Kidney epithelial cell (primary cell): ENCODE measurements at regions not wholly inside any gene's neighbourhood (a gene's known extent, or its start where the extent isn't known, plus 50 kb on each side); places are given as distances from the start of the nearest gene placed in this dataset.
A peak's percentile ranks its signal among the peaks of the same experiment; 100 is the strongest.
"Not testable (repeated sequence)": the region's sequence is repeated elsewhere in the genome, so short reads cannot be mapped to it uniquely, and the experiment has no call there.

Source experiments
- DNase-seq: peaks from one replicate; pipeline ENCODE4 v3.0.0-alpha.2; 2010; ENCODE audit warnings: low read depth
- H3K27me3 ChIP-seq: 2 replicates; pipeline ENCODE4 v1.6.0; 2011; ENCODE audit warnings: low read length; ENCODE audit not compliant: control insufficient read depth, insufficient read depth
- H3K36me3 ChIP-seq: 2 replicates; pipeline ENCODE4 v1.5.1; 2011; ENCODE audit warnings: low read length; ENCODE audit not compliant: control insufficient read depth, insufficient read depth
- H3K4me3 ChIP-seq: 2 replicates; pipeline ENCODE4 v1.5.1; 2011; ENCODE audit warnings: low read depth, mild to moderate bottlenecking, control low read depth, low read length
- TF ChIP-seq, protein P1 (sequence below): IDR thresholded peaks from 2 replicates; pipeline ENCODE4 v1.5.1; 2011; ENCODE audit warnings: mild to moderate bottlenecking, moderate library complexity, low read length, control low read depth, inconsistent platforms; ENCODE audit not compliant: insufficient read depth, poor library complexity, severe bottlenecking

GRCh38 chr10:81594991-81595390 lies 280.0 kb upstream of the NRG3 start:
- TF ChIP-seq, protein P1, sequence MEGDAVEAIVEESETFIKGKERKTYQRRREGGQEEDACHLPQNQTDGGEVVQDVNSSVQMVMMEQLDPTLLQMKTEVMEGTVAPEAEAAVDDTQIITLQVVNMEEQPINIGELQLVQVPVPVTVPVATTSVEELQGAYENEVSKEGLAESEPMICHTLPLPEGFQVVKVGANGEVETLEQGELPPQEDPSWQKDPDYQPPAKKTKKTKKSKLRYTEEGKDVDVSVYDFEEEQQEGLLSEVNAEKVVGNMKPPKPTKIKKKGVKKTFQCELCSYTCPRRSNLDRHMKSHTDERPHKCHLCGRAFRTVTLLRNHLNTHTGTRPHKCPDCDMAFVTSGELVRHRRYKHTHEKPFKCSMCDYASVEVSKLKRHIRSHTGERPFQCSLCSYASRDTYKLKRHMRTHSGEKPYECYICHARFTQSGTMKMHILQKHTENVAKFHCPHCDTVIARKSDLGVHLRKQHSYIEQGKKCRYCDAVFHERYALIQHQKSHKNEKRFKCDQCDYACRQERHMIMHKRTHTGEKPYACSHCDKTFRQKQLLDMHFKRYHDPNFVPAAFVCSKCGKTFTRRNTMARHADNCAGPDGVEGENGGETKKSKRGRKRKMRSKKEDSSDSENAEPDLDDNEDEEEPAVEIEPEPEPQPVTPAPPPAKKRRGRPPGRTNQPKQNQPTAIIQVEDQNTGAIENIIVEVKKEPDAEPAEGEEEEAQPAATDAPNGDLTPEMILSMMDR: no peak
- no peaks in the 10 kb centered on the region for H3K36me3 ChIP-seq
- DNase-seq: no peak
- H3K4me3 ChIP-seq: no peak overlapping the region
- H3K27me3 ChIP-seq: no peaks in the 10 kb centered on the region

DNA sequence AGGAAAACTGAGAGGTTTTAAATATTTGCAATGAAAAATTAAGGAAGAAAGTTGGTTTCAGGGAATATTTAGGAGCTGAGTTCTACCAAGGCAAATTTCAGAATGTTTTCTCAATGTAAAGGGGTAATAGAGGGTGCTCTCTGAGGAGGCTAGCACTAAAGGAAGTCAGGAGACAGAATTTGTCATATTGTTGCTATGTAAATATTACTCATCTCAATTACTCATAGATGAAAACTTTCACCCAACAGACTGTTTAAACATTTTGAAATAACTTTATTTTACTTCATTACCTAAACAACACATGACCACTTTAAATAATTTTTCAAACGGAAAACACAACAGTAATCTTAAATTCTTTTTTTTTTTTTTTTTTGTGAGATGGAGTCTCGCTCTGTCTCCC lies 274.8 kb upstream of the NRG3 start:
- DNase-seq: peak; percentile 41
- Histone ChIP-seq H3K4me3 (no peak overlapping the region), H3K36me3 (no peaks in the 10 kb centered on the region), H3K27me3 (no peaks in the 10 kb centered on the region)
- TF ChIP-seq, protein P1: no peak

- TF ChIP-seq, protein P1: no peak
- Histone ChIP-seq H3K4me3 (no peak overlapping the region), H3K27me3 (no peaks in the 10 kb centered on the region), H3K36me3 (no peaks in the 10 kb centered on the region)
- DNase-seq: peak; percentile 32
Observed at GRCh38 chr10:81603106-81603620, 271.8 kb upstream of the NRG3 start.

DNA sequence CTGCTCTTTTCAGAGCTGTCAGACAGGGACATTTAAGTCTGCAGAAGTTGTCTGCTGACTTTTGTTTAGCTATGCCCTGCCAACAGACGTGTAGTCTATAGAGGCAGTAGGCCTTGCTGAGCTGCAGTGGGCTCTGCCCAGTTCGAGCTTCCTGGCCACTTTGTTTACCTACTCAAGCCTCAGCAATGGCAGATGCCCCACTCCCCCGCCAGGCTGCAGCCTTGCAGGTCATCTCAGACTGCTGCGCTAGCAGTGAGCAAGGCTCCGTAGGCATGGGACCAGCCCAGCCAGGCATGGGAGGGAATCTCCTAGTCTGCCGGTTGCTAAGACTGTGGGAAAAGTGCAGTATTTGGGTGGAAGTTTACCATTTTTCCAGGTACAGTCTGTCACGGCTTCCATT lies 230.5 kb upstream of the NRG3 start:
- H3K4me3 ChIP-seq, H3K27me3 ChIP-seq, H3K36me3 ChIP-seq, DNase-seq: not testable (repeated sequence)

GRCh38 chr10:81655986-81656385 lies 219.0 kb upstream of the NRG3 start:
- no peak for DNase-seq
- Histone ChIP-seq H3K4me3 (no peak overlapping the region), H3K27me3 (no peaks in the 10 kb centered on the region), H3K36me3 (no peaks in the 10 kb centered on the region)
- TF ChIP-seq, protein P1: no peak

- no peak for DNase-seq
- no peak overlapping the region for H3K4me3 ChIP-seq
- no peaks in the 10 kb centered on the region for H3K36me3 ChIP-seq
- H3K27me3 ChIP-seq: no peaks in the 10 kb centered on the region
- TF ChIP-seq, protein P1: no peak
Observed at GRCh38 chr10:81662837-81663236, 212.2 kb upstream of the NRG3 start.

DNA sequence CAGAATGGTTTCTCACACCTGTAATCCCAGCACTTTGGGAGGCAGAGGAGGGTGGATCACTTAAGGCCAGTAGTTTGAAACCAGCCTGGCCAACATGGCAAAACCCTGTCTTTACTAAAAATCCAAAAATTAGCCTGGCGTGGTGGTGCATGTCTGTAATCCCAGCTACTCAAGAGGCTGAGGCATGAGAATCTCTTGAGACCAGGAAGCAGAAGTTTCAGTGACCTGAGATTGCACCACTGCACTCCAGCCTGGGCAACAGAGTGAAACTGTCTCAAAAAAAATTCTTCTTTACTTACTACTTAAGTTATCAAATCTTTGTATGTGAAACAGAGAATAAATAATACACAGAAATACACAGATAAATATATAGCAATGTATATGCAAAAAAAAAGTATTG lies 210.2 kb upstream of the NRG3 start:
- H3K27me3 ChIP-seq, H3K4me3 ChIP-seq: not testable (repeated sequence)

More for the DNA sequence above, 210.2 kb upstream of the NRG3 start:
- not testable (repeated sequence) for H3K36me3 ChIP-seq, DNase-seq
